ENCODE measurements at regions not wholly inside any gene's neighbourhood (a gene's known extent, or its start where the extent isn't known, plus 50 kb on each side); places are given as distances from the start of the nearest gene placed in this dataset.
"Not testable (repeated sequence)": the region's sequence is repeated elsewhere in the genome, so short reads cannot be mapped to it uniquely, and the experiment has no call there.

DNA sequence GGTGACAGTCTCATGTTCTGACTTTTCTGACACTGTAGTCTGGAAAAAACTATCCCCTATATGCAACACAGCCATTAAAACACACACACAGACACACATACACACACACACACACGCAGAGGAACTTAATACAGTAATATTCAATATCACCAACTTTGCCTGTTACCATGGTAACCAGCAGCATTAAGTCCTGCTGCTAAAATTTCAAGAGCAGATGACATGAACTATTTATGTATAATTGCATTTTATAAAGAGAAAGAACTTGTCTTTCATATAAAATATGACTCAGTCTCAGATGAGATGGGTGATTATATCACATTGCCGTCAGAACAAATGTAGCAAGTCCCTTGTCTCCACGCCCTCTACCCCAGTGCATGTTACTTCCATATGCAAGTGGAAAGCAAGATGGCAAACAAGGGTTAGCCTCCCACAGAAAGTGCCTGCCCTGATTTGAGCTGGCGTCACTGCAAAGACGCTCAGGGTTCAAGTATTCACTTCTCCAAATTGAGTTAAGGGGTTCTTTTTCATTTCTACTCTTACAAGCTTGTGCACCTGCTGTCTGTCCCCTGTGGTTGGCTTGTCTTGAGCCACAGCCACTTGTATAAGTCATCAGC lies 576.8 kb downstream of the UQCRFS1 start:
- Histone ChIP-seq H3K27ac (no peak overlapping the region), H3K4me3 (no peak overlapping the region)
- no peak for DNase-seq (ENCODE audit: low spot score)
- no peak for TF ChIP-seq CTCF (IDR thresholded peaks at IDR 0.05)

GRCh38 chr19:28634837-28635236 lies 578.1 kb downstream of the UQCRFS1 start:
- Histone ChIP-seq H3K27ac (no peak overlapping the region), H3K4me3 (no peak overlapping the region)
- TF ChIP-seq CTCF (IDR thresholded peaks at IDR 0.05), result no peak
- DNase-seq (ENCODE audit: low spot score), result no peak

- Histone ChIP-seq H3K27ac (no peak overlapping the region), H3K4me3 (no peak overlapping the region)
- no peak for DNase-seq (ENCODE audit: low spot score)
- no peak for TF ChIP-seq CTCF (IDR thresholded peaks at IDR 0.05)
These were observed 579.0 kb downstream of the UQCRFS1 start for GRCh38 chr19:28634019-28634328.

DNA sequence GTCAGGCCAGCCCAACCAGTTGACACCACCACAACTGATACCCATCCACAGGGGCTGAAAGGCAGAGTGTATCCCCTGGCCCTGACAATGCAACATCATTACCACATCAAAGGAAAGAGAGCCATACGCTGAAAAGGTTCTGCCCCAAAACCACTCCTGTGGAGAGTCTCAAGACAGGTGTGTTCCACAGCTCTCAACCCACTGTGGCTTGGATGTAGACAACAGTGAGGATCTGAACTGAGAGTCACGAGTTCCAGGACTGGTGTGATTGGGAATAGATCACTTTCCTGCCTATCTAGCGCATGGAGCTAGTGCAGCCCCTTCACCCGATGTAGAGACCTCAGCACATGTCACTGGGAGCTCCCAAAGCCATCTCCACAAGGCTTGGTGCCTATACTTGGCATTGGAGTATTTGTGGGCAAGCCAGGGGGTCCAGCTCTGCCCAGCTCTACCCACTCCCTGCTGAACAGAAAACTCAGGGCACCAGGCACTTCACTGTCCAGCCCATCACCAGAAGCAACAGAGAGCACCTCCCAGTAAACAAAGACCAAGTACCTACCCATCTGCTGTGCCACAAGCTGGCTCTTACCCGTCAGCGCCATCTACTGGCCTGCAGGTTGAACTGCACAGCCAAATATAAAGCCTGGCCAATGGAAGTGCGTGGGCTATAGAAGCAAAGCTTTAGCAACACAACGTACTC lies 579.5 kb downstream of the UQCRFS1 start:
- no peak overlapping the region for H3K4me3 ChIP-seq
- TF ChIP-seq CTCF (IDR thresholded peaks at IDR 0.05), result no peak
- no peak overlapping the region for H3K27ac ChIP-seq
- no peak for DNase-seq (ENCODE audit: low spot score)

GRCh38 chr19:28632371-28633080 lies 580.4 kb downstream of the UQCRFS1 start:
- Histone ChIP-seq H3K27ac (no peak overlapping the region), H3K4me3 (no peak overlapping the region)
- DNase-seq (ENCODE audit: low spot score), result no peak
- no peak for TF ChIP-seq CTCF (IDR thresholded peaks at IDR 0.05)

GRCh38 chr19:28631961-28632360 lies 581.0 kb downstream of the UQCRFS1 start:
- DNase-seq (ENCODE audit: low spot score), result no peak
- Histone ChIP-seq H3K4me3 (no peak overlapping the region), H3K27ac (no peak overlapping the region)
- no peak for TF ChIP-seq CTCF (IDR thresholded peaks at IDR 0.05)

DNA sequence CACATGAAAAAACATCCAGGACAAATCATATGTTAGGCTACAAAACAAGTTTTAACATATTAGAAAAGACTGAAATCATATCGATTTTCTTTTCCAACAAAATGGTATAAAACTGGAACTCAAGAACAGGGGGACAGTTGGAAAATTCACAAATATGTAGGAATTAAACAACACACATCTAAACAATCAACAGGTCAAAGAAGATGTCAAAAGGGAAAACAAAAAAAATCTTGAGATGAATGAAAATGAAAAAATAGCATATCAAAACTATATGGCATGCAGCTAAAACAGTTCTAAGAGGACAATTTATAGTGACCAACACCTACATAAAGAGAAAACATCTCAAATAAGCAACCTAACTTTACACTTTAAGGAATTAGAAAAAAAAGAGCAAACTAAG lies 585.3 kb downstream of the UQCRFS1 start:
- no peak overlapping the region for H3K27ac ChIP-seq
- H3K4me3 ChIP-seq, result no peak overlapping the region
- DNase-seq (ENCODE audit: low spot score), result no peak
- TF ChIP-seq CTCF (IDR thresholded peaks at IDR 0.05), result no peak

GRCh38 chr19:28626407-28626806 lies 586.5 kb downstream of the UQCRFS1 start:
- not testable (repeated sequence) for DNase-seq (ENCODE audit: low spot score); H3K4me3 ChIP-seq; H3K27ac ChIP-seq

Measured in coronary artery (tissue), 2 donors.